NCI-H446 (cell line): ENCODE measurements at regions not wholly inside any gene's neighbourhood (a gene's known extent, or its start where the extent isn't known, plus 50 kb on each side); places are given as distances from the start of the nearest gene placed in this dataset.
A peak's percentile ranks its signal among the peaks of the same experiment; 100 is the strongest.
"Not testable (repeated sequence)": the region's sequence is repeated elsewhere in the genome, so short reads cannot be mapped to it uniquely, and the experiment has no call there.

Experiments used
- DNase-seq, 2 experiments: peaks; one replicate each; lab custom pipeline; 2025; lab: John Stamatoyannopoulos, UW

- no peak for DNase-seq
Observed at GRCh38 chr13:44125943-44126469, 246.3 kb downstream of the LACC1 start.

- DNase-seq, result peak; percentile 38 to 79
Observed at GRCh38 chr13:44128552-44129001, 245.0 kb upstream of the SERP2 start.

GRCh38 chr13:44129418-44129817 lies 244.2 kb upstream of the SERP2 start:
- DNase-seq, result no peak

- peak in 1 of 2 experiments; percentile 25 for DNase-seq
Observed at GRCh38 chr13:44131069-44131614, 242.5 kb upstream of the SERP2 start.

- DNase-seq, result no peak
Observed at GRCh38 chr13:44132710-44133109, 240.9 kb upstream of the SERP2 start.

GRCh38 chr13:44133626-44134025 lies 240.0 kb upstream of the SERP2 start:
- no peak for DNase-seq

GRCh38 chr13:44135566-44135965 lies 238.1 kb upstream of the SERP2 start:
- no peak for DNase-seq

- no peak for DNase-seq
Observed at GRCh38 chr13:44136696-44137268, 236.8 kb upstream of the SERP2 start.

- DNase-seq, result no peak
Observed at GRCh38 chr13:44137466-44137865, 236.2 kb upstream of the SERP2 start.

GRCh38 chr13:44140146-44140545 lies 233.5 kb upstream of the SERP2 start:
- no peak for DNase-seq

GRCh38 chr13:44140888-44141724 lies 232.5 kb upstream of the SERP2 start:
- DNase-seq, result no peak

GRCh38 chr13:44141725-44142539 lies 231.7 kb upstream of the SERP2 start:
- peak; percentile 77 to 94 for DNase-seq

GRCh38 chr13:44142540-44142867 lies 231.1 kb upstream of the SERP2 start:
- DNase-seq, result no peak

GRCh38 chr13:44142941-44143665 lies 230.5 kb upstream of the SERP2 start:
- DNase-seq, result no peak

GRCh38 chr13:44146138-44146537 lies 227.5 kb upstream of the SERP2 start:
- no peak for DNase-seq

GRCh38 chr13:44147233-44147632 lies 226.4 kb upstream of the SERP2 start:
- DNase-seq, result no peak

- DNase-seq, result no peak
Observed at GRCh38 chr13:44147648-44148047, 226.0 kb upstream of the SERP2 start.

GRCh38 chr13:44148159-44148914 lies 225.3 kb upstream of the SERP2 start:
- peak in 1 of 2 experiments; percentile 22 for DNase-seq

- DNase-seq, result not testable (repeated sequence)
Observed at GRCh38 chr13:44149231-44149630, 224.4 kb upstream of the SERP2 start.

GRCh38 chr13:44149821-44150220 lies 223.8 kb upstream of the SERP2 start:
- no peak for DNase-seq

- peak; percentile 14 to 73 for DNase-seq
Observed at GRCh38 chr13:44151474-44151873, 222.2 kb upstream of the SERP2 start.
